ENCODE measurements at regions not wholly inside any gene's neighbourhood (a gene's known extent, or its start where the extent isn't known, plus 50 kb on each side); places are given as distances from the start of the nearest gene placed in this dataset.
"Not testable (repeated sequence)": the region's sequence is repeated elsewhere in the genome, so short reads cannot be mapped to it uniquely, and the experiment has no call there.

DNA sequence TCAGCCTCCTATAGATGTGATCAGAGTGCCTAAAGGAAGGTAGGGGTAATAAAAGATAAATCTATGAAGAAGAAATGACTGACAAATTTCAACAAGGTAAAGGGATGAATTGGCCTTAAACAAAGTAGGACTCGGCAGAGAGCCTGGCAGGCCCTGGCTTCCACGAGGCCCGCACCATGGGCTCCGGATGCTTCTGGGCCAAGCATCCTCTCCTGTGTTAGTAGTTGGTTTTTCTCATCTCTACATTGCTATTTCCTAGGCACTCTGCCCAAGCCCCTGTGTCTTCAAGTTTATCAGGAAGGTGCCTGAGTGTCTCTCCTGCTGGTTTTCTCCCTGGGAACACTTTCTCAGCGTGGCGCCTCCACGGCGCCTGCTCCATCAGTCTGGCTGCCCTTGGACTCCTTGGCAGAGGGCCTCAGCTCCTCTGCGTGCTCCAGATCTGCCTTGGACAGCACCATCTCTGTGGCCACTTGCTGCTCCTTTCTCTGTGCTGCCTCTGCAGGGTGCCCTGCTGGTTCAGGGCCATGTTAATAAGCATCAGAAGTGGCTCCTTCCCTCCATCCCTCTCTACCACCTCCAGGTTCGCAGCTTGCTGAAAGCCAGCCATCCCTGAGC, 413.3 kb upstream of the DPP6 start:
- no peak for DNase-seq

- DNase-seq = no peak
These were observed 411.6 kb upstream of the DPP6 start for GRCh38 chr7:153640586-153640985.

- DNase-seq = peak; percentile 67
These were observed 411.0 kb upstream of the DPP6 start for GRCh38 chr7:153641199-153641598.

DNA sequence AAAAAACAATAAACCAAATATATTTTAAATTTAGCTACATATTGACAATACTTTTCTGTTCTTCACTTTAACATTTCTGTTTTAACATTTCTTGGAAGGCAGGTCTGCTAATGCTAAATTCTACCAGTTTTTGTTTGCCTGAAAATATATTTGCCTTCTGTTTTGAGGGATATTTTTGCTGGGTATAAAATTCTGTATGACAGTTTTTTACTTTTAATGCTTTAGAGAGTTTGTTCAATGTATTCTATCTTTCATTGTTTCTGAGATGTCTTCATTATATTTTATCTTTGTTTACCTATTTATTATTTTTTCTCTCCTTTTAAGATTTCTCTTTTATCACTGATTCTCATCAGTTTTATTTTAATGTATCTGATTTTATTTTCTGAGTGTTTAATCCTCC, 409.2 kb upstream of the DPP6 start:
- no peak for DNase-seq

DNA sequence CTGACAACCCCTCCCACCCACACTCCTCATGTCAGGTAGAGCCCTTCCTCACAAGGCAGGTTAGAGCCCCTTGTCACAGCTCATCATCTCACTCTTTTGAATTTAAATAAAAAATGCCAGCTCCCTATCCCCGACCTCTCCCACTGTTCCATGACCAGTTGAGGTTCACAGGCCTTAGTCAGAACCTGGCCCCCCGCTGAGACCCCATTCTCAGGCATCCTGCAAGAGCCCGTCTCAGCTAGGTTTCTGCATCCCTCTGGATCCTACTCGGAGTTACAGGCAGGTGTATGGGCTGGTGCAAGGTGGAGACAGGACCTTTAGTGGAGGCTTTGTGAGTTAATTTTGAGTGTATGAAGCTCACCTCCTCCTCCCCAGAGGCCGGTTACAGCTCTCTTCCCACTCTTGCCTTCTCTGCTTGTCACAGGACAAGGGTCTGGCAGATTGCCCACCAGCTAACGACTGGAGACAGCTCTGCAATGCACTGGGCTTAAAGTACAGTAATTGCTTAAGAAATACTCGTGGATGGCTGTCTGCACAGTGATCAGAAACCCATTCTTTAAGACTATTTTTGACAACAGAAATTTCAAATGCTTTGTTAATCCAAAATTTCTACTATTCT, 394.9 kb upstream of the DPP6 start:
- no peak for DNase-seq

GRCh38 chr7:153675131-153675530, 377.1 kb upstream of the DPP6 start:
- DNase-seq = no peak

DNA sequence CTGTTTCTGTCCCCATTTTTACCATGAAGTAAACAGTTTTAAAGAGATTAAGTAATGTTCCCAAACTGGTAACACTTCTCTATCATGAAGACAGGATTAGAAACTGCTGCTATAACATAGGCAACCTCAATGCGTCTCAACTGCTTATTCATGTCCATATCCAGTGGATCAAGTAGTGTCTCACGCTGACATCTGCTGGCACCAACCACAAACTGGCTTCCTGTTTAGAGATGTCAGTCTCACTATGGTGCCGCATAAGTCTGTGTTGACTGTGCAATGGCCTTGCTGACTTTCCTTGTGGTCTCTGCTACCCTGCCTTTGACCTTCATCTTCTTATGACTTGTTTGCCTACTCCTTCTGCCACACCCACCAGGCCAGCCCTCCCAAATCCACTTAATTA, 369.6 kb upstream of the DPP6 start:
- DNase-seq = no peak

DNA sequence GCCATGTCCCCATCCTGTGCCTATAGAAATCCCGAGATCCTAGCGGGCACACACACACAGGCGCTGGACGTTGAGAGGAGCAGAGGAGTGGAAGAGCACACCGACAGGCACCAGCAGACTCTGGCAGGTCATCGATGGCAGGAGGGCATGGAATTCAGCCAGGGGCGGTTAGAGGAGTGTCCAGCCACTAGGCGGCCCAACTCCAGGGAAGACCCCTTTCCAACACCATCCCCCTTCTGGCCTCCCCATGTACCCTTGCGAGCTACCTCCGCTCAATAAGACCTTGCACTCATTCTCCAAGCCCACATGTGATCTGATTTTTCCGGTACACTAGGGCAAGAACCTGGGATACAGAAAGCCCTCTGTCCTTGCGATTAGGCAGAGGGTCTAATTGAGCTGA, 356.0 kb upstream of the DPP6 start:
- DNase-seq = no peak

DNA sequence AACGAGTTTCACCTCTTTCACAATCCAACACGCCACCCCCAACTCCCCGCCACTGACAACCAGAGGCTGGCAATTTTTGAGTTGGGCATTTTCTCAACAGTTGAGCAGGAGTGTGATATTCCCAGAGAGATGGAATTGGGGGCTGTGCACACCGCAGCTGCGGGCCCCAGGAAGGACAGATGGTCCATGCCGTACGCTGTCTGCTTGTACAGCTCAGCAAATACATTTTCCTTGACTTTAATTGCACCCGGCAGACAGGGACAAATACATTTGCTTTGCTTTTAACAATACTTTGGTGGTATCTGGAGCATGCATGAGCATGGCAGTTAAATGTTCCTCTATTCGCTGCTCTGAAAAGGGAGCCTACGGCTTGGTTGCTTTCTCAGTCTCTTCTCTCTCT, 354.2 kb upstream of the DPP6 start:
- DNase-seq = no peak

- DNase-seq = no peak
These were observed 350.5 kb upstream of the DPP6 start for GRCh38 chr7:153701678-153702077.

DNA sequence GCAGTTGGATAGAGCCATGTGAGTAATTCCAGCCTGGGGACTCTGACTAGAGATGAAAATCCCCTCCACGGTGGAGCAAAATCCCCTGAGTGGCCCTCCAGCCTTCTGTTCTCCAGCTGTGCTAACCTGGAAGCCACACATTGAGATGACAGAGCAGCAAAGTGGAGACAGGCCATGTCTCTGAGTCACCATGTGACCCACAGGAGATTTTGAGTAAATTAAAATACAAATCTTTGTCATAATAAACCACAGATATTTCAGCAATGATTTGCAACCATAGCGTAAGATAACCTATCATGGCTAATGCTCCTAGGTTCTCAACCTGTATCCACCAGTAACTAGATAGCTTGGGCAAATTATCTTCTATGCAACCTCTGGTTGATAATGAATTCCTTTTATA, 328.3 kb upstream of the DPP6 start:
- DNase-seq = not testable (repeated sequence)

GRCh38 chr7:153731504-153731903, 320.7 kb upstream of the DPP6 start:
- DNase-seq = not testable (repeated sequence)

DNA sequence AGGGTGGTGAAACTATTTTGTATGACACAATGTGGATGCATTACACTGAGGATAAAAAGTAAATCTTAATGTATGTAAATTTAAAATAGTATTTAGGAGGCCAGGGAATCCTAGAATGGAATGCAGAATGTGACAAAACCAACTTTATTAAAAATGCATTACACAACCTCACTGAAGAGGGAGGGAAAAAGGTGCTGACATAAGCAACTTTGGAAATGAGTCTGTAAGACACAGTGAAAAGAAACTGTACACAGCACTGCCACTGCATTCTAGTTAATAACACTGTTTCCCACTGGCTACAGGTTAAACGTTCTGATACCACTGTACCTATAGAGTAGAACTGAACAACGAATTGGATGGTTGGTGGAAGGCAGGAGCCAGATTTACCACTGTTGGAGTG, 308.8 kb upstream of the DPP6 start:
- not testable (repeated sequence) for DNase-seq

GRCh38 chr7:153747969-153748368, 304.2 kb upstream of the DPP6 start:
- DNase-seq = peak; percentile 33

- peak; percentile 16 for DNase-seq
These were observed 303.3 kb upstream of the DPP6 start for GRCh38 chr7:153748885-153749284.

- DNase-seq = not testable (repeated sequence)
These were observed 286.3 kb upstream of the DPP6 start for GRCh38 chr7:153765869-153766268.

DNA sequence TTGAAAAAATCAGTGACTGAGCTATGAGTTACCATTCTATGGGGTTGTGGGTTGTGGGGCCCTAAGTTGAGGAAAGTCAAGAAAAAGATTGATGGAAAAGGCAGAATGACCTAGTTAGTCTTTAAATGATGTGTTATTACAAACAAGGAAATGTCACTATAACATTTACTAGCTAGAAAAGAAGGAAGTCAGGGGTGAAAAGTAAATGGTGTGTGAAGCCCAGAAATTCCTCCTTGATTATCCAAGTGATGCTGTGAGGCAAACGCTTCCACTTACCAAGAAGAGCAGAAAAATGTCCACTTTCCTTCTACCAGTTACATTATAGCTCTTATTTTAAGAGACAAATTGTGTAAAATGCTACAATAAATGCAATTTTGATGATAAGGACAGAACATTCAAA, 285.3 kb upstream of the DPP6 start:
- DNase-seq = peak; percentile 33

GRCh38 chr7:153772966-153773365, 279.2 kb upstream of the DPP6 start:
- no peak for DNase-seq

- not testable (repeated sequence) for DNase-seq
These were observed 275.3 kb upstream of the DPP6 start for GRCh38 chr7:153776940-153777339.

- not testable (repeated sequence) for DNase-seq
These were observed 254.8 kb upstream of the DPP6 start for GRCh38 chr7:153797363-153797762.

DNA sequence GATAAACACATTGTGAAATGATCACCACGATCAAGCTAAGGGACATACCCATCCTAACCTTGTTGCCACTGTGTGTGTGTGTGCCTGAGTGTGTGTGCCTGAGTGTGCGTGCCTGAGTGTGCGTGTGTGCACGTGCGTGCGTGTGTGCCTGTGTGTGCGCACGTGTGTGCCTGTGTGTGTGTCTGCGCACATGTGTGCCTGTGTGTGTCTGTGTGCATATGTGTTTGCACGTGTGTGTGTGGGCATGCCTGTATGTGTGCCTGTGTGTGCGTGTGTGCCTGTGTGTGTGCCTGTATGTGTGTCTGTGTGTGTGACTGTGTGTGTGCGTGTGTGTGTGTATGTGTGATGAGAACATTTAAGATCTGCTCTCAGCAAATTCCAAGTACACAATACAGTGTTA, 244.1 kb upstream of the DPP6 start:
- no peak for DNase-seq

GRCh38 chr7:153829525-153829924, 222.7 kb upstream of the DPP6 start:
- DNase-seq = no peak

DNA sequence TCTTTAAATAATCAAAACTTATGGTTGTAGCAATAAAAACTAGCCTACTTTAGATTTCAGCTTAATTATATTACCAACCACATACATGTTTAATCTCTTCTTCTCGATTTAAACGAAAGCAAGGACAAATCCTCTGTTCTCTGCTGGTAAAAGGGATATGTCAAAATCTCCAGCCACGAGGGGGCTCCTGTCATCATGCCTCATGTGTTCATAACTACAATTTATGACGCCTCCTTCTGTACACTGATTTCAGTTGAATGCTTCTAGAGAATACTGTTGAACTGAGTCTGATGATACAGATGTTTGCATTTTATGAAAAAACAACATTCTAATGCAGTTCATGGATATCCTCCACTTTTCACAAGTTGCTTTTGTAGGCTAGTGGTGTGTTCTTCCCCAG, 220.0 kb upstream of the DPP6 start:
- no peak for DNase-seq

DNA sequence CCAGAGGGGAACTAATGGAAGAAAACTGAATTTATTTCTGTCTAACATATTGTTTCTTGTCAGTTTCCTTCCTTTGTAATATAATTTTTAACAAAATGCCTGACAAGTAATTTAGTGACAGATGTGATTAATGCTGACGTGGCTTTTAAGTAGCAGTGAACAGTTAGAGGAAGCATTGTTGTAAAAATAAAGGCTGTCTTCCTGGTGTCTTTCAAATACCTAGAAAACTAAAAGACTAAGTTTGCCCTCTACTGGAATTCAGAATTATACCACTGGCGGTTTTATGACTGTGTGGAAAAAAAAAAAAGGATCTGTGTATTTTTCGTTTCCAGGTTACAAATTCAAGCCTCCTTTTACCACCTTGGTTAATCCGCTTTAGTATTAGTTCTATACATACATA, 217.1 kb upstream of the DPP6 start:
- peak; percentile 45 for DNase-seq
